ENCODE measurements at regions not wholly inside any gene's neighbourhood (a gene's known extent, or its start where the extent isn't known, plus 50 kb on each side); places are given as distances from the start of the nearest gene placed in this dataset.

GRCh38 chr2:120660771-120661459 lies 74.8 kb upstream of the GLI2 start:
- no peak for TF ChIP-seq EZH2phosphoT487 (IDR thresholded peaks at IDR 0.05; ENCODE audit: borderline replicate concordance, low read length)
- TF ChIP-seq, protein P1, sequence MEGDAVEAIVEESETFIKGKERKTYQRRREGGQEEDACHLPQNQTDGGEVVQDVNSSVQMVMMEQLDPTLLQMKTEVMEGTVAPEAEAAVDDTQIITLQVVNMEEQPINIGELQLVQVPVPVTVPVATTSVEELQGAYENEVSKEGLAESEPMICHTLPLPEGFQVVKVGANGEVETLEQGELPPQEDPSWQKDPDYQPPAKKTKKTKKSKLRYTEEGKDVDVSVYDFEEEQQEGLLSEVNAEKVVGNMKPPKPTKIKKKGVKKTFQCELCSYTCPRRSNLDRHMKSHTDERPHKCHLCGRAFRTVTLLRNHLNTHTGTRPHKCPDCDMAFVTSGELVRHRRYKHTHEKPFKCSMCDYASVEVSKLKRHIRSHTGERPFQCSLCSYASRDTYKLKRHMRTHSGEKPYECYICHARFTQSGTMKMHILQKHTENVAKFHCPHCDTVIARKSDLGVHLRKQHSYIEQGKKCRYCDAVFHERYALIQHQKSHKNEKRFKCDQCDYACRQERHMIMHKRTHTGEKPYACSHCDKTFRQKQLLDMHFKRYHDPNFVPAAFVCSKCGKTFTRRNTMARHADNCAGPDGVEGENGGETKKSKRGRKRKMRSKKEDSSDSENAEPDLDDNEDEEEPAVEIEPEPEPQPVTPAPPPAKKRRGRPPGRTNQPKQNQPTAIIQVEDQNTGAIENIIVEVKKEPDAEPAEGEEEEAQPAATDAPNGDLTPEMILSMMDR (IDR thresholded peaks at IDR 0.05; ENCODE audit: low read depth, low read length, poor library complexity, severe bottlenecking), result no peak
